HG03135 (cell line): ENCODE measurements at regions not wholly inside any gene's neighbourhood (a gene's known extent, or its start where the extent isn't known, plus 50 kb on each side); places are given as distances from the start of the nearest gene placed in this dataset.
A peak's percentile ranks its signal among the peaks of the same experiment; 100 is the strongest.

Experiments used
- ATAC-seq: cut with Tn5 transposase; IDR thresholded peaks from one replicate; pipeline ENCODE4 v1.9.1; 2021; ENCODE audit warnings: mild to moderate bottlenecking, moderate library complexity; ENCODE audit not compliant: unreplicated experiment

DNA sequence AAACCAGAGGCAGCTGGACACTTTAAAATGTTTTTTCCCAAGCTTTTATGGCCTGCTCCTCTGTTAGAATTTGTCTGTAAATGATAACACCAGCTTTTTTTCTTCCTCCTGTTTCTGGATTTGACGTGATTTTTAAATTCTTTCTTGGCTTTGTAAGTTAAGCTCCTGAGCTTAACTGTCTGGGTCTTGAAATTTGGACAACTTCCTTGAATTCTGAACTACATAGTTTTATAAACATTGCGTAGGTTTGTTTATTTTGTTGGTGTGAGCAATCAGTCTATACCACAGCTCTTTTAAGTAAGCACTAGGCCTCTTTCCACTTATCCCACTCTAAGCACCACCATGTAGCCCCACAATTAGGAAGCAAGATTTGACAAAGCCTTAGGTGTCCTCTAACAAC is 144.4 kb upstream of the GUCY1A1 start:
- ATAC-seq = no peak

DNA sequence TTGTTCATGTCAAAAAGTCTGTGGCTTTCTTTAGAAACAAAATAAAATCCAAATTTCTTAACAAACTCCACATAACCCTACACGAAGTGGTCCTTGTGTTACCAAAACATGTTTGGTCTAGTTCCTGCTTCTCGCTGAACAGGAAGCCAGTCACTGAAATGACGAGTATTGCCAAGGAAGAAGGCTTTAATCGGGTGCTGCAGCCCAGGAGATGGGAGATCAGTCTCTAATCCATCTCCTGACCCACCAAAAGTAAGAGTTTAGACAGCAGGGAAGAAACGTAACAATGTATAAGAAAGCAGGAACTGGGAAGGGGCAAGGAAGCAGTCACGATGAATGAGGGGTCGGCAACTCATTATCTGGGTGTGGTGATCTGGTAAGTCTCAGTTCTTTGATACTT is 144.6 kb upstream of the MAP9 start:
- no peak for ATAC-seq

DNA sequence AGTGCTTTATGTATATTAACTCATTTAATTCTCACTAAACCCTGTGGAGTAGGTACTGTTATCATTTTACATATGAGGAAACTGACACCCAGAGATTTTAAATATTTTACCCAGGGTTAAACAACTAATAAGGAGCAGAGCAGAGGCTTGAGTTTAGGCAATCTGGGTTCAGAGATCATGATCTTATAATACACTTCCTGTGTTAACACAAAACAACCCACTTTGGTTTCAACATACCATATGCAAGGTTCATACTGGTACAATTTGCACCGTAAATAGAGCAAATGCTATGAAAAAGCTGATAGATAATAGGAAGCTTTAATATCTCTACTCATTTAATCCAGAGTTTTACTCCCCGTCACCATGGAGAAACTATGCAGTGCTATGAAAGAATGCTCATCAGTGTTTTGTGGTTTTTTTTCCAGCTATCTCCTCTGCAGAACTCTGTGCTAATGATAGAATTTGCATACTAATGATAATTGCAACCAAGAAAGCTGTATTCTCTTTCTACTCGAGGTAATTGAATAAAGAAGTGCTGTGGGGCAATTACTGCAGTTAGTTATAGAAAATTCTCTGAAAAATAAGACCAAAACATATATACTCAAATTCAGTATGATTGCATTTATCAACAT is 138.8 kb upstream of the MAP9 start:
- ATAC-seq = no peak

DNA sequence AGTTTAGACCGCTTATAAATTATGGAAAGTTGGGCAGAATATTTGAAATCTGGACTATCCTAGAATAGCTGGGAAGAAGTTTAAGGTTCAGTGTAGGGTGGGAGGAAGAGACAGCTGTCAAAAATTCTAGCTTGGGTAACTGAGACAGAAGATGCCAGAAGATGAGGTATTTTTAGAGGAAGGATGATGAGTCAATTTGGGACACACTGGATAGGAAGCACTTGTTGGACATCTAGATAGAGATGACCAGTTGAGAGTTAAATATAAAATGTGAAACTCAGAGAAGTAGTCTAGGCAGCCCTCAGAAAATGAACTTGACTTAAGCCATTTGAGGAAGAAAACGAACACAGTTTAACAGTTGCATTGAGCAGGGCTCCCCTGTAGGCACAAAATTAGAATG is 137.9 kb upstream of the MAP9 start:
- ATAC-seq = no peak

DNA sequence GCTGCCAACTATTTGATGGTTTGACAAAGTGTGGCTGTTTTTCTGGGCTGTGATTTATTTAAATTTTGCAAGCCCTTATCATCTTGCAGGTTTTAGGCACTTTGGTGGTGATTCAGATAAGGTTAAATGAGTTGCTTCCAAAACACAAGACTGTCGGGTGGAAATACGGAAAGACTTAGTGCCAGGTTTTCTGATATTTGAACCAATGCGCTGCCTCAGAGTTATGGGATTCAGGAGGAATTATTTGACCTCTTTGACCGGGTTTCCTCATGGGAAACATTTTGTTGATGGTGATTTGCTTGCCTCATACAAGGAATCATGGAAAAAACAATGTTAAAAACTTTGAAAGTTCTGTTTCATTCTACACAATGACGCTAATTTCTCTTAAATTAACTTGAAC is 136.1 kb upstream of the MAP9 start:
- no peak for ATAC-seq

DNA sequence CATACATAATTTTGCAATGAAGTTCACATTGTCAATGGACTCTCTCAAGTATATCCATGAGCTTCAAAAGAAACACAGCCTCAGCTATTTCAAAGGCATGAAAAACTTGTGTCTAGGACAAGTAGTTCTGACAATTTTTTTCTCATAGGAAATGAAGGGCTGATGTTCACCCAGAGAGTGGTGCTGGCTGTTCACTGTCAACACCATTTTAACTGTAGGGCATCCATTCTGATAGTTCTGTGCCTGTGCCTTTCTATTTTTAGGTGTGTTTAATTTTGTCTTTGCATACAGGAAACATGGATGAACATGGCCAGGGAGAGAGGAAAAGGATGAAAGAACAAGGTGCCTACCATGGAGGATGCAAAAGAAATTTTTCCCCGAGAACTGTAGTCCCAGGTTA is 135.3 kb upstream of the MAP9 start:
- ATAC-seq = no peak

DNA sequence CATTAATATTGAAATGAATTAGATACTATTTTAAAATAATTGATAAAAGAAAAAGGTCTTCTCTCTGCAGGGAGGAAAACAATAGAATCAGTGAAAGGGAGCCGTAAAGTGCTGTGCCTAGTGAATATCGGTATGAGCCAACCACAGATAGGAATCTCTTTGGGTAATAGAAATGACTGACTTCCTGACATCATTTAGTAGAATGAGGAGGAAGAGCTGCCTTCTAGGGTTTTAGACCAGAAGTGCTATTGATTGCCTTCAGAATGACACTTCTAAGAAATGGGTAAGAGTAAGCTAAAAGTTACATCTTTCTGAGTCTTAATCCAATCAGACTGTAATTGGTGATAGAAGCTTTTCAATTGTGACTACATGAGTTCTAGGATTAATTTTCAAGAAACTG is 134.0 kb upstream of the MAP9 start:
- ATAC-seq = no peak

DNA sequence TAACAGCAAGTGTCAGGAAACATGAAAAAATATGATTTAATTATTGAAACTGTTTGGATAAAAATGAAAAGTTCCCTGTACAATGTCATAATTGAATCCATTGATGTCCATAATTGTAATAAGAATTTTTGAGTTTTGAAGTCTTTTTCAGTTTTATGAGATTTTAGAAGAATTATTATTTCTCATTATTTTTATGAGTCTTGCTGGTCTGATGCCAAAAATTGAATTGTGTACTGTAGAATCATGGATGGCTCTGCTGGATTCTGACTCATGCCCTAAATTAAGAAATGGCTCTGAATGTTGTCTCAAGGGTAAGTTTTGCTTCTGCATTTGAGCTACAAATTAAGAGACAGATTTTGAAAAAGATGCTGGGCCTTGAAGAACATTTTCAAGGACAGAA is 132.8 kb upstream of the MAP9 start:
- ATAC-seq = no peak

DNA sequence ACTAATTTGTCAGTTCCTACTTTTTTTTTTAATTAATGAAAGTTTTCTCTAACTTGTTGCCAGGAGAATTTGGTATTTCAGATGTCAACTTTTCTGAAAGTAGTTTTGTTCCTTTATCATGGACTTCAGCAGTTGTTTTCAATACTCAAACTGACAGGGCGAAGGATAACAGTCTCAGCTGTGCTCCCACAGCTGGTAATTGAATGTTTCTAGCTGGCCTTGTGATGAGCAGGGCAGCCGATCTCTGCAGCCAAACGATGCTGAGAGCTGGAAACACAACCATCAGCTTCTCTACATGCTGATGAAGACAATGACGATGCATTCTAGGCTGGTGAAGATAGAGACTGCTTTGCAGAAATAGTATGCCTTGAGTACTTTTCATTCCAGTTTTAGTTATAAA is 130.0 kb upstream of the MAP9 start:
- ATAC-seq = no peak

DNA sequence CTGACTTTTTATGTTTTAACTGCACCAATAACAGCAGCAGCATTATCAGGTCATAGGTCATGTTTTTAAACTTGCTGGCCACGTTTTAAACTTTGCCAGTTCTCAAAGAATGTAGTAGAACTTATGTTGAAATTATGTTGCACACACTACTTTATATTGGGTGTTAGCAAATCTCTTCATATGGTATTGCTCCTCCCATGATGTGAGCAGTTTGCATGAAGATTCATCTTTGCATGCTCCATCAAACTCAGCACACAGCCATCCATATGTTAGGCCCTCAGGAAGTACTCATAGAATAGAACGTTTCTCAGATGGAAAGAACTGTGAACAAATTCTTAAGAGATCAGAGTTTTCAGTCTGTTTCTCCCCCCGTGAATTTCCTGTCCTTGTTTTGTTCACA is 128.6 kb upstream of the MAP9 start:
- no peak for ATAC-seq

DNA sequence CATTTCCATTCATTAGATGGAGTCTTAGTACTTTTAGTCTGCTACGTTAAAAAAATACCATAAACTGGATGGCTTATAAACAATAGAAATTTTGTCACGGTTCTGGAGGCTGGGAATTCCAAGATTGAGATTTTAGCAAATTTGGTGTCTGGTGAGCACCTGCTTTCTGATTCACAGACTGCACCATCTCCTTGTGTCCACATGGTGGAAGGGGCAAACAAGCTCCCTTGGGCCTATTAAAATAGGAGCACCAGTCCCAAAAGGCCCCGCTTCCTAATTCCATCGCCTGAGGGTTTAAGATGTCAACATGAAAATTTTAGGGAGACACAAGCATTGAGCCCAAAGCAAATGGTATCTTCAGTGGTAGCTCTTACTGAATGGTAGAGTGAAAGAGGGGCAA is 120.5 kb upstream of the MAP9 start:
- no peak for ATAC-seq

DNA sequence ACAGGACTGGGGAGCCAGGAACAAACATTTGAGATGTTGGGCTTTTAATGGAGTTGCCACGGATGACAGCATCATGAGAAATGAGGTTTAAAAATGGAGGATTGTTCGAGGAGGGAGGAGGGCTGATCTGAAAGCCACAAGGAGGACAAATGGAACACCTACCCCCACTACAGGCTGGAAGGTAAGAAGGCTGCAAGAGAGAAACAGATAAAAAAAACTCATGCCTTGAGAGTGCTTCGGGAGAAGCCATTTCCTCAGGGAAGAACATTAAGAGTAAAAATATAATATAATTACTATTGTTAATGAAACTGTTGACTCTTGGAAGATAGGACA is 119.5 kb upstream of the MAP9 start:
- ATAC-seq = no peak

DNA sequence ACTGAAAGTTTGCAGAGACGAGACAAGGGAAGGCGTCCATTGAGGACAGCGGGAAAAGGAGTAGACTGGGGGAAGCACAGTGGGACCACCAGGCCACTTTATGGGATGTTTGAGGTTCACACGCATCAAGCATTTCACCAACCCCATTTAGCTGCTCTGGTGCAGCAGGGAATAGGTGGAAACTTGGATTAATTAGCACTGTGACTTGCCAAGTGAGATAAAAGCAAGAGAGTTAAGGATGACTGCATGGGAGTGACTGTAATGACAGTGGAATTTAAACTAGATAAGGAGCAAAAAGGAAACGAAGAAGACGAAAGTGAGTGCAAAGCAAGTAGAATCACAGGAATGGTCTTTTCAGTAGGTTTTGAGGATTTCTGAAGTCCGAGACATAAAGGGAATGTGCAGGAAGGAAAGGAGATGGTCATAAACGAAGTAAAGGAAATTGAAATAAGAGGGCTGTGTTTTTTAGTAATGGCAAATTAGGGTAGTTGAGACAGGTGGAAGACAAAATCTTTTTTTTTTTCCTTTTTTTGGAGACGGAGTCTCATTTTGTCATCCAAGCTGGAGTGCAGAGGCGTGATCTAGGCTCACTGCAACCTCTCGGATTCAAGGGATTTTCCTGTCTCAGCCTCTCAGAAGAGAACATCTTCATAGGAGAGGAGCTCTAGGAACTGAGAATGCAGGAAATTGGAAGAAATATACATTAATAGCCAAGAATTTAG is 119.0 kb upstream of the MAP9 start:
- no peak for ATAC-seq

DNA sequence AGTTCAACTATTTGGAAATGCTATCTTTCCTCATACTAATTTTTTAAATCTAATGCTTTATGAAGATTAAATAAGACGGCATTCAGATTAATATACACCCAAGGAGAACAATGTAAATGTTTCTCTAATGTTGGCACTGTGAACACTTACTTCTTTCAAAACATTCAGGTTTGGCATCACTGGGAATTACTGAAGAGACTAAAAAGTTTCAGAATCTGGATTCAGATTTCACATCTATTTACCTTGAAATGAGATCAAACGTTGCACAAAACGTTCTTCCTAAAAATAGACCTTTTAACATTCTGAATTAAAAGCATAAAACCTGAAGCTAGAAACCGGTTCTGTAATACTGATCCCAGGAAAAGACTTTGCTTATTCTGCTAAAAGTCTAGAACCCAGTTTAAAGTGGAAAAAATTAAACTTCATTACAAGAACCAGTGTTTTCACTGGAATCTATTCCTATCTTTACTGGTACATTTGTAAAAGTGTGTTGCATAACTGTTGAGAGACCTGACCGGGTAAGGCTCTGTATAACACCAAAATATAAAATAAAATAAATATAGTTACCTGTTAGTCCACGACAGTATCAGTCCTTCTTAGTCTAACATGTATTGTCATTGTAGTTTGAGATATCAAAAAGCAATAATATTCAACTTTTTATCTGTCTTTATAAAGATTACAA is 117.4 kb upstream of the MAP9 start:
- ATAC-seq = no peak

DNA sequence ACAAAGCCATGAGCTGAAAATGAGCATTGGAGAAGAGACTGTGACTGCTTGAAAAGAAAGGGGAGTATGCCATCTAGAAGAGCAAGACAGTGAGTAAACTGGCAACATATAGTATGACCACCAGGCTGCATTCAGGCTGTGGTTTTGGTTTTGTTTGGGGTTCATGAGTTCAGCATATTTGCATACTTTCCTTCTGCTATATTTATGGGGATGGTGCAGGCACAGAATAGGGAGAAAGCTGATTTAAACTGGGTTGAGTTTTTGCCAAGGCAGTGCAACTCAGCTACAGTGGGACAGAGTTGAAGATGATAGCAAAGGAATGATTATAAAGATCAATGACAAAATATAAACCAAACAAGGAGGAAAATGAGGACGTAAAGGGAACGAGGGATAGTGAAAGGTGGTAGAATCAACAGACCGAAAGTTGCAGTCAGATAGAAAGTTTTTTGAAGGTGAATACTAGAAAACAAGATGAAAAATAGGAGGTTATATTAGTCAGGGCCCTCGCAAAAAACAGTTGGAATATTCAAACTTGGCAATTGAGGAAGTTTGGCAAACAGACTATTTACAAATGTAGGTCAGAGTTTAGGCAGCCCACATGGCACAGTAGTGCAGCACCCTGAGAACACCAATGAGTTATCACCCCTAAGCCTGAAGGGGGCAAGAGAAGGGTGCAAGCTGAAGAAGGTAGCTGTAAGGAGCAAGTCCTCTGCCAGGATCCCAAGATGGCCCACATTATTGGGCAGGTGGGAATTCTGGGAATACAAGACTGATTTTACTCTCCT is 114.8 kb upstream of the MAP9 start:
- peak; percentile 91 for ATAC-seq

DNA sequence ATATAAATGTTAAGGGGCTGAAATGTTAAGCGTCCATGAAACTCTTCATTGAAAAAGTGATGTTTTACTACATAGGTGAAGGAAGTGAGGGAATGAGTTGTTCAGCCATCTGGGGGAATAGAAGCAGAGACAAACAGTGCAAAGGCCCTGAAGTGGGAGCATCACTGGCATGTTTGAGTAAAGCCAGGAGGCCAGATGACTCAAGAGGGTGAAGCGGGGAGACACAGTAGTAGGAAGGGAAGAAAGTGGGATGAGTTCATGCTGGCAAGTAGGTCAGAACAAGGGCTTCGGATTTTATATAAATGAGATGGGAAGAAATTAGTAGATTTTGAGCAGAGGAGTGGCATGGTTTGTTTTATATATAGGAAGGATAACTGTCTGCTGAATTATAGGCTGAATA is 112.5 kb upstream of the MAP9 start:
- ATAC-seq = no peak

DNA sequence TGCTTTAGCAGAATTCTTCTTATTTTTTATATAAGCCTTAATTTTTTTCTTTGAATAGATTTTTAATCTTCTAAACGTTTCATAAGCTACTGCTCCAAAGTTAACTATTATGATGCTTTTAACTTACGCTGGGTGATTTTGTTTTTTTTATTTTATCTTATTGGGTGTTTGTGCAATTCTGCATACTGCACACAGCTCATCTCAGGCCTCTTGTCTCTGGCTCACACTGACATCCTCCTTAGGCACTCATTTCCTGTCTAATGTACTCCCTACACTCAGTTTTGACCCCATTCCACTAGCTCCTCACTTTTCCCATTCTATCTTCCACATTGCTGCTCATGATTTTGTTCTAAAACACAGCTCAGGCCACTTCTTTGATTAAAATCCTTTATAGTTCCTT is 111.9 kb upstream of the MAP9 start:
- no peak for ATAC-seq

DNA sequence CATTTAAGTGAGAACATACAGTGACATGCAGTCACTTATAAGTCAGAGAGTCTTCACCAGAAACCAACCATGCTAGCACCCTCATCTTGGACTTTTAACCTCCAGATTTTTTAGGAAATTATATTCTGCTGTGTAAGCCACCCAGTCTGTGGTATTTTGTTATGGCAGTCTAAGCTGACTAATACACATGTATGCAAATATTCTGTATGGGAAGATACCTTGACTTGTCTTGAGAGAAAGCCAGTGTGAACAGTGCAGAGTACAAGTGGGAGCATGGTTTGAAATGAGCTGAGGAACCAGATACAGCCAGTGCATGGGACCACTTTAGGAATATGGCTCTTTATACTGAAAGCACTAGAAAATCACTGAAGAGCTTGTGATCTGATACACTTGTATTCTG is 110.4 kb upstream of the MAP9 start:
- ATAC-seq = no peak

DNA sequence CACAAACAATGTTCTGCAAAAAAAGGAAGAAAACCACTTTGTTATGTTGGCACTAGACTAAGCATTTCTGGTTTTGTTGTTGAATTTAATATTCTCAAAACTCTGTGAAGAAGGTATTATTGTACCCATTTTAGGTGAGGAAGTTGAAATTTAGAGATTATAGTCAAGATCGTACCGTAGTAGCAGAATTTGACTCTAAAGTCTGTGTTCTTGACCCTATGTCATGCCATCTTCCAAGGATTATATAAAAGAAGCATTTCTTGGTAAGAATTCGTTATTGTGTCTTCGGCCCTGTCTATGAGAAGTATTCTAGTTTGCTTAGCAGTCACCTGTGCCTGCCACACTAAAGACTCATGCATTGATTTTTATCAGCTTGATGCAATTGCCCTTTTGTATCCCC is 104.4 kb upstream of the MAP9 start:
- no peak for ATAC-seq

DNA sequence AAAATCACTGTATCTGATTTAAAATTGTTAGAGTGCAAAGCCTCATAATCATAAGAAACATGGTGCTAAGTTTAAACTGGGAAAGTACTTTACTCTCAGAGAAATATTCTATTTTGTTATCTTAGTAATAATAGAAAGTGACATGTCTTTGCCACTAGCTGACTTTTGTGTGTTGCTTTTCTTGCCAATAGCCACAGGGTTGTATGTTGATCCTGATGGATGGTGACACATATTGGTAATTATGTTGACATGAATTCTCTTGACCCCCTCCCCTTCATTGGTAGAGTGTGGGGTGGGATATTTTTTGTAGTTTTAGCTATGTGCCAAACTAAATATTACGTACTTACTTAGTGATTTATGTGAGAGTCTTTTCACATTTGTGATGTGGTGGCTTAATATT is 103.1 kb upstream of the MAP9 start:
- no peak for ATAC-seq

DNA sequence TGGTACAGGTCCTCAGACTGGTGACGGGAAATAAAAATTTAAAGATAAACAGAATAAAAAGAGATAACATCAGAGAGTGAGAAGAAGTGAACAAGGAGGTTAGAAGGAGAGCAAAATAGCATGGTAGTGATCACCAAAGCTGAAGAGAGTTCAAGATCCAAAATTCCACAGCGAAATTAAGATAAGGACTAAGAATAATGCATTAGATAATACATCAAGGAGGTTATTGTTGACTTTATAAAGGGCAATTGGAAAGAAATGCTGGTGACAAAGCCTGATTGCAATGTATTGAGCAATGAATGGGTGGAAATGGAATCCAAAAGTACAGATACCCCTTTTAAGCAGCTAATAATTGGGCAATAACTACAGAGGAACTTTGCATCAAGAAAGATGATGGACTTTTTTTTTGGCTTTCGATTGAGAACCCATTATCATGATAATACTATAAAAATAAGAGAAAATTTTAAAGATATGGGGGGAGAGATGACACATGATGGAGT is 101.6 kb upstream of the MAP9 start:
- no peak for ATAC-seq

DNA sequence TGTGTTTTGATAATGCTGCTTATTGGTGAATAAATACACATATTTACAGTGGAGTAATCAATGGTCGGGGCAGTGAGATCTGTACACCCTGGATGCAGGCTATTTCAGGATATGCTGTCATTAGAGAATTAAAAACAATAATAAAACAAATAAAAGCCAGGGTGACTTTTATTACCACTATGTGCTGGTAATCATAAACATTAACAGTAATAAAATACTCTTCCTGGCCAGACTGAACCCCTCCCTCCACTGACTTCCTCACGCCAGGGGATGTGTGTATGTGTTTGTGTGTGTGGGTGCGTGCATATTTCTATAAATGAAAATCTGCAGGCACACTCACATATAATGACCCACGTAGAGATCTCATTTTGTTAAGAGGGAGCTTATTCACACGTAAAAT is 98.0 kb upstream of the MAP9 start:
- ATAC-seq = no peak
